SK-N-SH (cell line): ENCODE measurements at regions not wholly inside any gene's neighbourhood (a gene's known extent, or its start where the extent isn't known, plus 50 kb on each side); places are given as distances from the start of the nearest gene placed in this dataset.
A peak's percentile ranks its signal among the peaks of the same experiment; 100 is the strongest.

Experiments used
- CTCF ChIA-PET: fragments of 300-600, 350-600 bp; formaldehyde crosslinking; extraction: SDS; loops from one replicate; lab custom pipeline; 2021; lab: Yijun Ruan, JAX
- POLR2A ChIA-PET: fragments of 350-600 bp; sonication (Branson Sonifier 250); formaldehyde crosslinking; extraction: SDS; loops from one replicate; lab custom pipeline; 2020; ENCODE audit warnings: antibody characterized with exemption, inconsistent platforms; lab: Yijun Ruan, JAX
- DNase-seq: peaks from one replicate; pipeline ENCODE4 v3.0.0; 2012
- H2AFZ ChIP-seq: fragments of 200-600 bp; sonication (generic); 2 replicates; pipeline ENCODE4 v1.8.1; 2016; ENCODE audit warnings: antibody characterized with exemption, mild to moderate bottlenecking, low read depth
- H3F3A ChIP-seq: fragments of 200-600 bp; sonication (generic); replicated peaks from 2 replicates; pipeline ENCODE3; 2016; ENCODE audit warnings: antibody characterized with exemption, mild to moderate bottlenecking; ENCODE audit not compliant: insufficient read depth
- H3K27ac ChIP-seq, 2 experiments: fragments of 200-500 bp in 1 of 2; fragments of 200-600 bp in 1 of 2; sonication (Bioruptor generic) in 1 of 2; sonication (generic), shearing (Covaris generic) in 1 of 2; 2 replicates each; pipeline versions ENCODE4 v1.5.1 to v1.6.1; 2014 to 2016; ENCODE audit warnings: low read depth in 2 of 2, inconsistent platforms in 1 of 2, low read length in 1 of 2, mild to moderate bottlenecking in 1 of 2, mixed read lengths in 1 of 2
- H3K27me3 ChIP-seq: fragments of 200-600 bp; sonication (generic), shearing (Covaris generic); 2 replicates; pipeline ENCODE4 v1.6.1; 2016; ENCODE audit warnings: mixed run types; ENCODE audit not compliant: insufficient read depth
- H3K36me3 ChIP-seq, 2 experiments: fragments of 200-500 bp in 1 of 2; fragments of 200-600 bp in 1 of 2; sonication (Bioruptor generic) in 1 of 2; sonication (generic) in 1 of 2; replicated peaks in 1 of 2; 2 replicates each; pipeline versions ENCODE3 to v1.5.1; 2014 to 2016; ENCODE audit warnings: low read length in 1 of 2, mild to moderate bottlenecking in 1 of 2; ENCODE audit not compliant: insufficient read depth in 2 of 2, control insufficient read depth in 1 of 2
- H3K4me1 ChIP-seq, 2 experiments: fragments of 200-500 bp in 1 of 2; fragments of 200-600 bp in 1 of 2; sonication (Bioruptor generic) in 1 of 2; sonication (generic), shearing (Covaris generic) in 1 of 2; 2 replicates each; pipeline versions ENCODE4 v1.5.1 to v1.6.1; 2014 to 2016; ENCODE audit warnings: low read depth in 1 of 2, low read length in 1 of 2, mixed run types in 1 of 2; ENCODE audit not compliant: insufficient read depth in 2 of 2, control insufficient read depth in 1 of 2
- H3K4me2 ChIP-seq: fragments of 200-600 bp; sonication (generic), shearing (Covaris generic); 2 replicates; pipeline ENCODE4 v1.6.1; 2017; ENCODE audit warnings: mixed run types
- H3K4me3 ChIP-seq, 2 experiments: fragments of 200-500 bp in 1 of 2; fragments of 200-600 bp in 1 of 2; sonication (Bioruptor generic) in 1 of 2; sonication (generic), shearing (Covaris generic) in 1 of 2; 2 replicates each; pipeline versions ENCODE4 v1.5.1 to v1.8.1; 2014 to 2016; ENCODE audit warnings: low read depth in 2 of 2, inconsistent platforms in 1 of 2, low read length in 1 of 2, mild to moderate bottlenecking in 1 of 2, mixed read lengths in 1 of 2, moderate library complexity in 1 of 2
- H3K79me2 ChIP-seq: fragments of 200-600 bp; sonication (generic); 2 replicates; pipeline ENCODE4 v1.8.1; 2017; ENCODE audit warnings: mild to moderate bottlenecking; ENCODE audit not compliant: insufficient read depth
- H3K9ac ChIP-seq: fragments of 200-600 bp; sonication (generic); 2 replicates; pipeline ENCODE4 v1.6.1; 2017; ENCODE audit warnings: mixed run types
- H3K9me2 ChIP-seq: fragments of 200-600 bp; sonication (generic); 2 replicates; pipeline ENCODE4 v1.6.1; 2017; ENCODE audit warnings: mixed run types
- H3K9me3 ChIP-seq: fragments of 200-600 bp; sonication (generic); 2 replicates; pipeline ENCODE4 v1.6.1; 2017; ENCODE audit warnings: mixed run types, mild to moderate bottlenecking, moderate library complexity
- H4K20me1 ChIP-seq: fragments of 200-600 bp; sonication (generic); 2 replicates; pipeline ENCODE4 v1.6.1; 2017; ENCODE audit warnings: mild to moderate bottlenecking, mixed run types; ENCODE audit not compliant: insufficient read depth
- CHD2 ChIP-seq: fragments of 150-350 bp; IDR thresholded peaks from 2 replicates; pipeline ENCODE4 v1.6.1; 2018; ENCODE audit warnings: low read length; ENCODE audit not compliant: partially characterized antibody
- ELF1 ChIP-seq: IDR thresholded peaks from 2 replicates; pipeline ENCODE4 v1.4.0; 2012
- FOSL2 ChIP-seq: IDR thresholded peaks from 2 replicates; pipeline ENCODE4 v1.4.0; 2012; ENCODE audit warnings: low read depth, mild to moderate bottlenecking, moderate library complexity, borderline replicate concordance
- FOXJ3 ChIP-seq: sonication (generic); formaldehyde crosslinking; IDR thresholded peaks from 2 replicates; pipeline ENCODE4 v1.5.1; 2020; ENCODE audit warnings: mild to moderate bottlenecking, missing genetic modification reagents
- FOXM1 ChIP-seq: IDR thresholded peaks from 2 replicates; pipeline ENCODE4 v1.4.0; 2012; ENCODE audit warnings: low read depth, mild to moderate bottlenecking
- GABPA ChIP-seq: IDR thresholded peaks from 2 replicates; pipeline ENCODE4 v1.4.0; 2012; ENCODE audit warnings: low read depth, mild to moderate bottlenecking
- GATA2 ChIP-seq: sonication (generic); formaldehyde crosslinking; IDR thresholded peaks from 2 replicates; pipeline ENCODE4 v1.5.0; 2020; ENCODE audit warnings: mild to moderate bottlenecking, missing genetic modification reagents
- MEF2A ChIP-seq: IDR thresholded peaks from 2 replicates; pipeline ENCODE4 v1.4.0; 2012; ENCODE audit warnings: low read depth, borderline replicate concordance
- NFIC ChIP-seq: IDR thresholded peaks from 2 replicates; pipeline ENCODE4 v1.4.0; 2012; ENCODE audit warnings: borderline replicate concordance
- NRF1 ChIP-seq: IDR thresholded peaks from 2 replicates; pipeline ENCODE4 v1.6.1; 2012; ENCODE audit warnings: low read depth, mild to moderate bottlenecking, low read length
- POLR2AphosphoS5 ChIP-seq: IDR thresholded peaks from 2 replicates; pipeline ENCODE4 v1.6.1; 2012; ENCODE audit warnings: low read depth, low read length
- RAD21 ChIP-seq: IDR thresholded peaks from 2 replicates; pipeline ENCODE4 v1.6.1; 2012; ENCODE audit warnings: mild to moderate bottlenecking, low read length
- RCOR1 ChIP-seq: fragments of 150-350 bp; IDR thresholded peaks from 2 replicates; pipeline ENCODE4 v1.6.1; 2017; ENCODE audit warnings: antibody characterized with exemption, low read length
- RXRA ChIP-seq: IDR thresholded peaks from 2 replicates; pipeline ENCODE4 v1.4.0; 2012; ENCODE audit warnings: low read depth, mild to moderate bottlenecking, borderline replicate concordance
- SIN3A ChIP-seq: IDR thresholded peaks from 2 replicates; pipeline ENCODE4 v1.6.1; 2012; ENCODE audit warnings: low read depth, mild to moderate bottlenecking, low read length, moderate library complexity, borderline replicate concordance
- SMC3 ChIP-seq: IDR thresholded peaks from 2 replicates; pipeline ENCODE4 v1.6.1; 2012; ENCODE audit warnings: low read depth, low read length, improper control_type of control experiment
- TCF12 ChIP-seq: IDR thresholded peaks from 2 replicates; pipeline ENCODE4 v1.4.0; 2012
- WGBS: methylation state at CpG from one replicate; pipeline ENCODE4 v1.1.6; 2017; ENCODE audit warnings: low lambda C conversion rate; 5-methylcytosine and 5-hydroxymethylcytosine counted together
- TF ChIP-seq, protein P1 (sequence below): IDR thresholded peaks from 2 replicates; pipeline ENCODE4 v1.4.0; 2012; ENCODE audit warnings: low read depth
- TF ChIP-seq, protein P2 (sequence below): fragments of 150-350 bp; IDR thresholded peaks from 2 replicates; pipeline ENCODE4 v1.6.1; 2017; ENCODE audit warnings: antibody characterized with exemption, low read length, low read depth, borderline replicate concordance
- TF ChIP-seq, protein P3 (sequence below): IDR thresholded peaks from 2 replicates; pipeline ENCODE4 v1.4.0; 2012; ENCODE audit warnings: low read depth, borderline replicate concordance
- TF ChIP-seq, protein P4 (sequence below): IDR thresholded peaks from 2 replicates; pipeline ENCODE4 v1.4.0; 2012; ENCODE audit warnings: low read depth, borderline replicate concordance
- TF ChIP-seq, protein P5 (sequence below): fragments of 150-350 bp; IDR thresholded peaks from 2 replicates; pipeline ENCODE4 v1.6.1; 2016; ENCODE audit warnings: mild to moderate bottlenecking, low read depth, low read length
- TF ChIP-seq, protein P6 (sequence below): fragments of 200-600 bp; sonication (generic); IDR thresholded peaks from 2 replicates; pipeline ENCODE4 v1.6.1; 2017; ENCODE audit warnings: antibody characterized with exemption, mild to moderate bottlenecking, moderate library complexity

DNA sequence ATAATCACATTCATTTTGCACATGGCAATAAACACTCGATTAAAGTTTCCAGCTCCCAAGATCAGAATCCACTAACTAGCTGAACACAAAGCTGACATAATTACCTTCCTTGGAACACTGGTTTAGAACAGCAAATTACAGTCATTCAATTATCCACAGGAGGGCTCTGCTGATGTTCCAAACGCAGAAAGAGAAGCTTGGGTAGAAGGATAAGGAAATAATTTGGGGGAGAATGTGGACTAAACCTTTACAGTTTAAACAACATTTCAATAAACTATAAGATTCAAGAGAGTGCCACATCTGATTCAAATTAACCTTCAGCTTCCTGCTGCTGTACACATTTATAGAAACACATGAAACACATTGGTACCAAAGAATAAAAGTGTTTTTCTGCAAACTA is 67.8 kb upstream of the ARL4C start:
- Histone ChIP-seq H4K20me1 (no peaks in the 10 kb centered on the region), H3F3A (no peaks in the 10 kb centered on the region), H3K4me3 (no peak overlapping the region), H3K9ac (no peak overlapping the region), H3K79me2 (no peaks in the 10 kb centered on the region), H3K9me3 (no peaks in the 10 kb centered on the region), H3K36me3 (no peaks in the 10 kb centered on the region), H2AFZ (no peak overlapping the region), H3K27ac (peak overlapping the region in 1 of 2 experiments; percentile 86; a peak in 2 of 4 replicates), H3K4me1 (peaks cover 0 to 9% of the 10 kb centered on the region in 2 experiments; a peak in 3 of 4 replicates), H3K27me3 (no peaks in the 10 kb centered on the region), H3K9me2 (no peaks in the 10 kb centered on the region), H3K4me2 (no peak overlapping the region)
- WGBS = 8% methylated on average over 2 of the region's 2 CpGs
- peak; percentile 55 for DNase-seq
- ChIA-PET POLR2A (no interaction called here), CTCF (interaction anchor here (0.7 to 2.8 kb wide), 21 partner anchors 9 to 552 kb away, joined by 3 to 33 read pairs (median 4); no protein-coding TSS in a partner anchor)
- TF ChIP-seq SMC3 (peak; percentile 55), GATA2 (no peak), RAD21 (peak; percentile 75), ELF1 (no peak), RCOR1 (0 out of 2 replicates have a peak, but pooled peaks have one; percentile 31), SIN3A (no peak), NFIC (no peak), FOSL2 (no peak), POLR2AphosphoS5 (no peak), FOXM1 (no peak), RXRA (no peak), MEF2A (no peak), GABPA (no peak), CHD2 (no peak), TCF12 (peak; percentile 51; the same call in 1 of the 2 replicates), FOXJ3 (CRISPR knock-in tag) (no peak), NRF1 (no peak)
- TF ChIP-seq, protein P1, sequence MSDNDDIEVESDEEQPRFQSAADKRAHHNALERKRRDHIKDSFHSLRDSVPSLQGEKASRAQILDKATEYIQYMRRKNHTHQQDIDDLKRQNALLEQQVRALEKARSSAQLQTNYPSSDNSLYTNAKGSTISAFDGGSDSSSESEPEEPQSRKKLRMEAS = no peak
- TF ChIP-seq, protein P2, sequence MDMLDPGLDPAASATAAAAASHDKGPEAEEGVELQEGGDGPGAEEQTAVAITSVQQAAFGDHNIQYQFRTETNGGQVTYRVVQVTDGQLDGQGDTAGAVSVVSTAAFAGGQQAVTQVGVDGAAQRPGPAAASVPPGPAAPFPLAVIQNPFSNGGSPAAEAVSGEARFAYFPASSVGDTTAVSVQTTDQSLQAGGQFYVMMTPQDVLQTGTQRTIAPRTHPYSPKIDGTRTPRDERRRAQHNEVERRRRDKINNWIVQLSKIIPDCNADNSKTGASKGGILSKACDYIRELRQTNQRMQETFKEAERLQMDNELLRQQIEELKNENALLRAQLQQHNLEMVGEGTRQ = no peak
- TF ChIP-seq, protein P3, sequence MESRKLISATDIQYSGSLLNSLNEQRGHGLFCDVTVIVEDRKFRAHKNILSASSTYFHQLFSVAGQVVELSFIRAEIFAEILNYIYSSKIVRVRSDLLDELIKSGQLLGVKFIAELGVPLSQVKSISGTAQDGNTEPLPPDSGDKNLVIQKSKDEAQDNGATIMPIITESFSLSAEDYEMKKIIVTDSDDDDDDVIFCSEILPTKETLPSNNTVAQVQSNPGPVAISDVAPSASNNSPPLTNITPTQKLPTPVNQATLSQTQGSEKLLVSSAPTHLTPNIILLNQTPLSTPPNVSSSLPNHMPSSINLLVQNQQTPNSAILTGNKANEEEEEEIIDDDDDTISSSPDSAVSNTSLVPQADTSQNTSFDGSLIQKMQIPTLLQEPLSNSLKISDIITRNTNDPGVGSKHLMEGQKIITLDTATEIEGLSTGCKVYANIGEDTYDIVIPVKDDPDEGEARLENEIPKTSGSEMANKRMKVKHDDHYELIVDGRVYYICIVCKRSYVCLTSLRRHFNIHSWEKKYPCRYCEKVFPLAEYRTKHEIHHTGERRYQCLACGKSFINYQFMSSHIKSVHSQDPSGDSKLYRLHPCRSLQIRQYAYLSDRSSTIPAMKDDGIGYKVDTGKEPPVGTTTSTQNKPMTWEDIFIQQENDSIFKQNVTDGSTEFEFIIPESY = no peak
- TF ChIP-seq, protein P4, sequence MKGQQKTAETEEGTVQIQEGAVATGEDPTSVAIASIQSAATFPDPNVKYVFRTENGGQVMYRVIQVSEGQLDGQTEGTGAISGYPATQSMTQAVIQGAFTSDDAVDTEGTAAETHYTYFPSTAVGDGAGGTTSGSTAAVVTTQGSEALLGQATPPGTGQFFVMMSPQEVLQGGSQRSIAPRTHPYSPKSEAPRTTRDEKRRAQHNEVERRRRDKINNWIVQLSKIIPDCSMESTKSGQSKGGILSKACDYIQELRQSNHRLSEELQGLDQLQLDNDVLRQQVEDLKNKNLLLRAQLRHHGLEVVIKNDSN = no peak
- TF ChIP-seq, protein P5, sequence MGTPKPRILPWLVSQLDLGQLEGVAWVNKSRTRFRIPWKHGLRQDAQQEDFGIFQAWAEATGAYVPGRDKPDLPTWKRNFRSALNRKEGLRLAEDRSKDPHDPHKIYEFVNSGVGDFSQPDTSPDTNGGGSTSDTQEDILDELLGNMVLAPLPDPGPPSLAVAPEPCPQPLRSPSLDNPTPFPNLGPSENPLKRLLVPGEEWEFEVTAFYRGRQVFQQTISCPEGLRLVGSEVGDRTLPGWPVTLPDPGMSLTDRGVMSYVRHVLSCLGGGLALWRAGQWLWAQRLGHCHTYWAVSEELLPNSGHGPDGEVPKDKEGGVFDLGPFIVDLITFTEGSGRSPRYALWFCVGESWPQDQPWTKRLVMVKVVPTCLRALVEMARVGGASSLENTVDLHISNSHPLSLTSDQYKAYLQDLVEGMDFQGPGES = no peak
- TF ChIP-seq, protein P6, sequence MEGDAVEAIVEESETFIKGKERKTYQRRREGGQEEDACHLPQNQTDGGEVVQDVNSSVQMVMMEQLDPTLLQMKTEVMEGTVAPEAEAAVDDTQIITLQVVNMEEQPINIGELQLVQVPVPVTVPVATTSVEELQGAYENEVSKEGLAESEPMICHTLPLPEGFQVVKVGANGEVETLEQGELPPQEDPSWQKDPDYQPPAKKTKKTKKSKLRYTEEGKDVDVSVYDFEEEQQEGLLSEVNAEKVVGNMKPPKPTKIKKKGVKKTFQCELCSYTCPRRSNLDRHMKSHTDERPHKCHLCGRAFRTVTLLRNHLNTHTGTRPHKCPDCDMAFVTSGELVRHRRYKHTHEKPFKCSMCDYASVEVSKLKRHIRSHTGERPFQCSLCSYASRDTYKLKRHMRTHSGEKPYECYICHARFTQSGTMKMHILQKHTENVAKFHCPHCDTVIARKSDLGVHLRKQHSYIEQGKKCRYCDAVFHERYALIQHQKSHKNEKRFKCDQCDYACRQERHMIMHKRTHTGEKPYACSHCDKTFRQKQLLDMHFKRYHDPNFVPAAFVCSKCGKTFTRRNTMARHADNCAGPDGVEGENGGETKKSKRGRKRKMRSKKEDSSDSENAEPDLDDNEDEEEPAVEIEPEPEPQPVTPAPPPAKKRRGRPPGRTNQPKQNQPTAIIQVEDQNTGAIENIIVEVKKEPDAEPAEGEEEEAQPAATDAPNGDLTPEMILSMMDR = peak; percentile 48
